HG03521 (cell line): ENCODE measurements at regions not wholly inside any gene's neighbourhood (a gene's known extent, or its start where the extent isn't known, plus 50 kb on each side); places are given as distances from the start of the nearest gene placed in this dataset.
"Not testable (repeated sequence)": the region's sequence is repeated elsewhere in the genome, so short reads cannot be mapped to it uniquely, and the experiment has no call there.

Source experiments
- ATAC-seq: cut with Tn5 transposase; IDR thresholded peaks from one replicate; pipeline ENCODE4 v1.9.1; 2021; ENCODE audit warnings: mild to moderate bottlenecking, moderate library complexity; ENCODE audit not compliant: unreplicated experiment

- no peak for ATAC-seq
Measured at GRCh38 chr14:34300882-34301734, 160.9 kb downstream of the SPTSSA start.

GRCh38 chr14:34300330-34300729 lies 161.7 kb downstream of the SPTSSA start:
- no peak for ATAC-seq

GRCh38 chr14:34299360-34299759 lies 162.7 kb downstream of the SPTSSA start:
- no peak for ATAC-seq

DNA sequence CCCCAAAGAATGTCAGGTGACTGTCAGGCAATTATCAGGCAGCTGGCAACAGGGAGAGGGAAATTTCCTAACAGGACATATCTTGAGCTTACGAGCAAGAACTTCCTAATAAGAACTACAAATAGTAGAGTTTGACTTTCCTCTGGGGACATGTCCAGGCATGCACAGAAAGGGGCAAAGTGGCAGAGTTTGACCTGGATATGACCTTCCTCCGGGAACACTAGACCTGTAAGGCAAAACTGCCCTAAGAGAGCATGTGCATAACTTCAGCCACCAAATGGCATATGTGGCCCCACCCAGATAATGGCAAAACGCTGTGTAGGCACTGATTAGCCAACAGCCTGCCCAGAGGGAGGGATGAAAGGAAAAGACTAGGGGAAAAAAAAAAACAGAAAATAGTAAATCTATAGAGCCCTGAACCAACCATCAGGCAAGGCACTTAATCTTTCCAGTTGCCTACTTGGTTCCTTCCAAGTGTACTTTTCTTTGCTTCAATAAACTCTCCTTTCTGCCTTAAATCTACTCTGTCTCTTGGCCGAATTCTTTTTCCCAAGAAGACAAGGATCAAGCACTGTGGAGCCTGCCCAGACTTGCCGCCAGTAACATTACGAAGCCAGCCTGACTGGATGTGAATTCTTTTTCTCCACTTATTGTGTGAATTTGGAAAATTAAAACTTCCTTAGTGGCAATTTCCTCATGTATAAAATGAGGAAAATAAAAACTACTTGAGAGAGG lies 164.1 kb downstream of the SPTSSA start:
- ATAC-seq, result no peak

DNA sequence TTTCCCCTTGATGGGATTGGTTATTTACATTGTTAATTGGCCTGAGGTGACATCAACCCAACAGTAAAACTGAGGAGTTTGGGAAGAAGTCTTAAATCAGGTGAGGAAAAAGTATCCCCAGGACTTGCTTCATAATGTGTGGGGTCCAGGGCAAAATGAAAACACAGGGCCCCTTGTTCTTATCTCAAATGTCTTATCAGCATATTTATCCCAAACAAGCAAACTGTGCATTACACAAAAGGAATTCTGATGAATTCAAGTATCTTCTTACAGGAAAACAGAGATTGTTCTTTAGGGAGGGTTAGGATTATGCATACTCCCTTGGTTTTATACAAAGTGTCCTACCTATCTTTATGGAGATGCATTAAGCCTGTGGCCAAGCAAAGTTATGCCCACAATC lies 178.4 kb downstream of the SPTSSA start:
- ATAC-seq, result no peak

DNA sequence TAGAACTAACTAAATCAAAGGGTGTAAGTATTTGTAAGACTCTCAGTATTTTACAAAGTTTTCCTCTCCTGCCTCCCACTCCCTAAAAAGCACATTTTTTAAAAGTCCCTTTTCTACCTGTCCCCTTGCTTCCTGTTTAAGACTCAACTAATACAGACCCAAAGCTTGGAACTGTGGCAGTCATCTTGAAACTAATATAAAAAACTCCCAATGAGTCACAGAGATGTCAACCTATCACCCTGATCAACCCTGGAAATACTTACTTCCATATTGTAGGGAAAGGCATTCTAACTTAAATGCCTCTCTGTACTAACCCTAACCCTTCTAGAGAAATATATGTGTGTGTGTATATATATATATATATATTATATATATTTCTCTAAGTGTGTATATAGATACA lies 184.8 kb downstream of the SPTSSA start:
- no peak for ATAC-seq

GRCh38 chr14:34275530-34275929 lies 186.5 kb downstream of the SPTSSA start:
- no peak for ATAC-seq

DNA sequence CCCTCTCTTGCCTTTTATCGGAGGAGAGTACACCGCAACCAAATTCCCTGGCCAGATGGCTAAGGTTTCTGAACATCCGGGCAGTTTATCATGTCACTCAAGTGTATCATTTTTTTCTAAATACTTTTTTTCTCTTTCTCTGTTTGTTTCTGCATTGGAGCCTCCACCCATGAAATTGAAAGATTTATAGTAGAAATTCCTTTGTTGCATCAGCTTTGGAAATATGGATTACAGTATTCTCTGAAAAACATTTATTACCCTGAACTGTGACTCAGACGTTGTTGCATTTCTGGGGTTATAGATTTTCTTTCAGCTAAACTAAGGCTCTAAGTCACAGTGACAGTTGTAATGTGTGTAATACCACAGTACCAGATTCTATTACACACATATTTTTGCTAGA lies 187.0 kb downstream of the SPTSSA start:
- no peak for ATAC-seq

DNA sequence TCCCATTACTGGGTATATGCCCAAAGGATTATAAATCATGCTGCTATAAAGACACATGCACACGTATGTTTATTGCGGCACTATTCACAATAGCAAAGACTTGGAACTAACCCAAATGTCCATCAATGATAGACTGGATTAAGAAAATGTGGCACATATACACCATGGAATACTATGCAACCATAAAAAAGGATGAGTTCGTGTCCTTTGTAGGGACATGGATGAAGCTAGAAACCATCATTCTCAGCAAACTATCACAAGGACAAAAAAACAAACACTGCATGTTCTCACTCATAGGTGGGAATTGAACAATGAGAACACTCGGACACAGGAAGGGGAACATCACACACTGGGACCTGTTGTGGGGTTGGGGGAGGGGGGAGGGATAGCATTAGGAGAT lies 188.3 kb downstream of the SPTSSA start:
- ATAC-seq, result not testable (repeated sequence)

DNA sequence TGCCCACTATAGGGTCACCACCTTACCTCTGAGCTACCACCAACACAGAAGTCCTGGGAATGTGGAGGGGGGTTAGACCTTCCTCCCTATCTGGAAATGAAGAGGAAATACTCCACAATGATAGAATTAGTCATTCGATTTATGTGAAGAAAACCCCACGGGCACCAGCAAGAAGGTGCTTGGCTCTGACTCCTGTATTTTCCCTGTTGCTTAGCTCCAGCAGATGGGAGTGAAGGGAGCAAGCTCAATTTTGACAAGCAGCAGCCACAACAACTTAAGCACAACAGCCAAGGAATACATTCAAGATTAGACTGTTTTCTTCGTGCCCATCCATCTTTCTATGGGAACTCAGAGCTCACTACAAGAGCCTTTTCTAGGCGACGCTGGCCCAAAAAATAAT lies 191.7 kb downstream of the SPTSSA start:
- ATAC-seq, result no peak

DNA sequence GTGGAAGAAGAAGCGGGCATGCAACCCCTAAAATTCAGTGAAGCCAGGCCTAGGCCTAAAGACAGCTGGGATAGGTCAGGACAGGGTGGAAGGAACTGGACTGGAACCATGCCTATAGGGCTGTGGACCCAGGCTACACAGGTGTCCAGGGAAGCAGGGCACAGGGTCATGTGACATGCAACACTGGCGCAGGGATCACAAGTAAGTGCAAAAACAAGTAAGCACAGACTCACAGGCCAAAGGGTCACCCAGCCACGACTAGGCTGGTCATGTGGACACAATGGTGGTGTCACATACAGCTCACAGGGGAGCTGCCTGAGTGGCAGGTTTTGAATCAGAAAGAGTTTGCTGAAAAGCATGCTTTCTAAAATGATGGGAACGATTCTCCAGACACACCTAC lies 195.7 kb downstream of the SPTSSA start:
- ATAC-seq, result no peak

DNA sequence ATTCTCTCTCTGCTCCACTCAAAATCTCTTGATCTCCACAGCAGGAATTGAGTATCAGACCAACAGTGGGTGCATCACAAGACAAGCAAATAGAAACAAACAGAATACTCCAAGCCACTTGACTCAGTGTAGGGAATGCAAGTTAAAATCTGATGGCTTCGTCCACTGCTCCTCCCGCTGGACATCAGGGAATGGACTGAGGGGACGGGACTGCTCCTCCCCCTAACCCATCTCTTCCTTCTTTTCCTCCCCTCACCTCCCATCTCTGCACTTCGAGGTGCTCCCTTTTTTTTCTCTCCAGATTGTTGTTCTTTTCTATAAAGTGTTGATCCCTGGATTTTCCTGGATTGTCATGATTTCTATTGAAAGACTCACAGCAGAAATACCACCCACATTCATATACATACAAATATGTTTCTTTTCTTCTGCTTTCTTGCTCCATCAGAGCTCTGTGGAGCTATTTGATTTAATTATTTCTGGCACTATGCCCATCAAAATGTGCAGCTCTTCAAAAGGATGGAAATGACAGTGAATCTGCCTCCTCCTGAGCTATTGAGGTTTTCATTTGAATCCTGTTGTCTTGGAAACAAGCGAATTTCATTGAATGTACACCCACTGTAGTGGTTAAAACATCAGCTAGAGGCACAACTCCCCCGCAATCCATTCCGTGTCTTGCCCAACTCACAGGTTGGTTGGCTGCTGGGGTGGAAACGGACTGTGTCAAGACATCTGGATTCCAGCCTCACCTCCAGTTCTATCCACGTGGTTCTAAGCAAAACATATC lies 199.7 kb downstream of the SPTSSA start:
- no peak for ATAC-seq

GRCh38 chr14:34259996-34260395 lies 202.0 kb downstream of the SPTSSA start:
- no peak for ATAC-seq

- ATAC-seq, result no peak
Measured at GRCh38 chr14:34258318-34258717, 203.7 kb downstream of the SPTSSA start.

- ATAC-seq, result no peak
Measured at GRCh38 chr14:34257505-34257904, 204.5 kb downstream of the SPTSSA start.

DNA sequence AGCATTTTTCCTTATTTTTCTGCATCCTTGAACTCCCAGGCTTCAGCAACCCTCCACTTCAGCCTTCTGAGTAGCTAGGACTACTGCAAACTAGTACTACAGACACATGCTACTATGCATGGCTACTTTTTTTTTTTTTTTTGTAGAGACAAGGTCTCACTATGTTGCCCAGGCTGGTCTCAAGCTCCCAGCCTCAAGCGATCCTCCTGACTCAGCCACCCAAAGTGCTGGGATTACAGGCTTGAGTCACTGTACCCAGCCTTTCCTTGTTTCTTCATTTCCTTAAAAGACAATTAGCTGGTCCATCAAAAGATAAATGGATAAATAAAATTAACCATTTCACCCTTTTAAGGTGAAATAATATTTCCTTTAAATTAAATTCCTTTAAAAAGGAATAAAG lies 205.8 kb downstream of the SPTSSA start:
- no peak for ATAC-seq

- no peak for ATAC-seq
Measured at GRCh38 chr14:34254571-34254970, 207.5 kb downstream of the SPTSSA start.

DNA sequence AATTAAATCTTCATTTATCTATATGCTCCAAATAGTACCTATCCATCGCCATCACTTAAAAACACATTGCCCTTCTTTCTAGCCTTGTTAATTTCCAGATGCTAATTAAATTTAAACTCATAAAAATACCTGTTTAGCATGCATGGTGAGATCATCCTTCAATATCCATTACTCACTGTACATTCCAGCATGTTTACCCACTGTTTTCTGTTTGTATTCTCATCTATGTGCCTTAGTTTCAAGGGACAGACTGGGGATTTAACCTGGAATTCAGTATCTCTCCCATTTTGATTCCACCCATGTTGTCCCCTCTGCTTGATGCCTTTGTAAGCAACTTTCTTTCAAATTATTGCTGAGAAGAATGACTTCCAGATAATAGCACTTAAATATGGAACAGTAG lies 208.0 kb downstream of the SPTSSA start:
- ATAC-seq, result no peak

DNA sequence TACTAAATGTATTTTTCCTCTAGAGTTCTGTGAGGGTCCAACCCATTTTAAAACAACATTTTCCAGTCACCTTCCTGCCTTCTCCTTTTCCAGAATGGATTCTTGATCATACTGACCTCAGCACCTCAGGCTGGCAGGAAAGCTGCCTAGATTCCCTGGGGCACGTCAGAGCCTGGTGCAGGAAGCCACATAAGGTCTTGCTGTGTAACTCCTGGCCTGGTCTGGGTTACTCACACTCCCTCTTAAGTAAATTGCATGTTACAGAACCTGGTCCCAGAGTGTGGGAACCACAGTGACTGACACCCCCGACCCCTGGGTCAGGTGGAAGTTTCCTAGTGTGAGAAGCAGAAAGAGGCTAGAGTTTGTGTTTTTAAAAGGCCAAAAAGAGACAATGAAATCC lies 209.8 kb downstream of the SPTSSA start:
- ATAC-seq, result no peak

DNA sequence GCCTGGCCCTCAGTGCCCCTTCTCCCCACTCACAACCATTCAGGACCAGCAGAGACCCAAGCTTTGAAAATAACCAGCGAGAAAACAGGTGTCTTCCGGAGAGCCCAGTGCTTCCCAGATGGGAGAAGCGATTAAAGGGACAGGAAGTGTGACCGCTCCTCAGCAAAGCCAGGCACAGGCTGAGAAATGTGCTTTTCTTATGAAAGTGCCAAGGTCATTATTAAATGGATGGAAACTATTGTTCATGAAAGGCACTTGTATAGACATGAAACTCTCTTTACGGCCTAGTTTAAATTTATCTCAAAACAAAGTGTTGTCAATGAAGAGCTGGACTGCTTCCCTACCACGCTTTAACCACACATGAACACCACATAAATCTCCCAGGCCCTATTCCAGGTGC lies 210.4 kb downstream of the SPTSSA start:
- ATAC-seq, result no peak

- ATAC-seq, result no peak
Measured at GRCh38 chr14:34250959-34251358, 211.1 kb downstream of the SPTSSA start.

DNA sequence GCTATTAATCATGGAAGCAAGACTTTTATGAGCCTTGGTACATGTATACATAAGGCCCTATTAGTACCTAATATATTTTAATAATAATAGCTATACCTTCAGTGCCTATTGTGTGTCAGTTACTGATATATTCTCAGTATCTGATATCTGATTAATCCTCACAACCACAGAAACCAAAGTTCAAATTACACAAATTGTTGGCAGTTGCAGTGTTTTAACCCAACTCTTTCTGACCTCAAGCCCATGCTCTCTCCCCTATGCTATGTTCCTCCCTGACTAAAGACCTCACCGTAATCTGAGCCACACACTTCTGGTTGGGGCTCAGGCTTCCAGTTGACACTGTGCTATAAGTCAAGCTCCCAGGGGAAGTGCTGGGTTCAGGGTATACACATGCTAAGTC lies 214.4 kb downstream of the SPTSSA start:
- no peak for ATAC-seq
